A549 (cell line): ENCODE measurements at regions not wholly inside any gene's neighbourhood (a gene's known extent, or its start where the extent isn't known, plus 50 kb on each side); places are given as distances from the start of the nearest gene placed in this dataset.

Source experiments
- RAD21 ChIP-seq, 2 experiments: fragments of >200 bp in 1 of 2; sonication (Bioruptor Twin) in 1 of 2; formaldehyde crosslinking in 1 of 2; IDR thresholded peaks in 1 of 2; conservative IDR thresholded peaks in 1 of 2; 2 replicates in 1 of 2; 3 replicates in 1 of 2; pipeline ENCODE4 v1.6.1; 2012 to 2018; ENCODE audit warnings: inconsistent platforms in 1 of 2
- REST ChIP-seq: fragments of 200-600 bp; sonication (generic); IDR thresholded peaks from 2 replicates; pipeline ENCODE4 v1.6.1; 2016; ENCODE audit warnings: antibody characterized with exemption, mild to moderate bottlenecking, moderate library complexity
- RNF2 ChIP-seq: fragments of 200-600 bp; sonication (generic); IDR thresholded peaks from 2 replicates; pipeline ENCODE4 v1.6.1; 2016; ENCODE audit warnings: low read depth, mild to moderate bottlenecking, antibody characterized with exemption, moderate library complexity, borderline replicate concordance
- USF2 ChIP-seq: fragments of 450-650 bp; IDR thresholded peaks from 2 replicates; pipeline ENCODE4 v1.6.1; 2014; ENCODE audit warnings: antibody characterized with exemption

GRCh38 chr1:113013823-113014222 is 57.8 kb upstream of the SLC16A1 start:
- TF ChIP-seq RNF2 (no peak), USF2 (no peak), RAD21 (conservative IDR thresholded peaks at IDR 0.05 in 1 of 2, IDR thresholded peaks at IDR 0.05 in 1 of 2) (no peak), REST (peak; percentile 34; the same call in 1 of the 2 replicates)
